ENCODE measurements at regions not wholly inside any gene's neighbourhood (a gene's known extent, or its start where the extent isn't known, plus 50 kb on each side); places are given as distances from the start of the nearest gene placed in this dataset.

GRCh38 chr16:72424757-72425156 lies 252.8 kb upstream of the PMFBP1 start:
- no peak for DNase-seq (ENCODE audit: low read depth in 1 of 2, low spot score in 1 of 2)
- TF ChIP-seq POLR2AphosphoS5 (IDR thresholded peaks at IDR 0.05; ENCODE audit: low read depth) (no peak), REST (IDR thresholded peaks at IDR 0.05; ENCODE audit: insufficient replicate concordance, low read depth) (no peak), SPI1 (IDR thresholded peaks at IDR 0.05; ENCODE audit: borderline replicate concordance, low read depth) (no peak), GABPA (IDR thresholded peaks at IDR 0.05; ENCODE audit: low read depth) (no peak), CTCF (IDR thresholded peaks at IDR 0.05; ENCODE audit: insufficient read depth, low read length) (no peak)
- no peaks in the 10 kb centered on the region for H3K27me3 ChIP-seq (ENCODE audit: insufficient read depth, poor library complexity, severe bottlenecking)
- H3K4me3 ChIP-seq (replicated peaks; ENCODE audit: insufficient read depth, low read length) = no peak overlapping the region
- no peak overlapping the region for H3K27ac ChIP-seq (replicated peaks)

GRCh38 chr16:72422308-72422897 lies 250.4 kb upstream of the PMFBP1 start:
- no peaks in the 10 kb centered on the region for H3K27me3 ChIP-seq (ENCODE audit: insufficient read depth, poor library complexity, severe bottlenecking)
- H3K27ac ChIP-seq (replicated peaks) = no peak overlapping the region
- H3K4me3 ChIP-seq (replicated peaks; ENCODE audit: insufficient read depth, low read length) = no peak overlapping the region
- DNase-seq (ENCODE audit: low read depth in 1 of 2, low spot score in 1 of 2) = no peak
- TF ChIP-seq POLR2AphosphoS5 (IDR thresholded peaks at IDR 0.05; ENCODE audit: low read depth) (no peak), SPI1 (IDR thresholded peaks at IDR 0.05; ENCODE audit: borderline replicate concordance, low read depth) (no peak), GABPA (IDR thresholded peaks at IDR 0.05; ENCODE audit: low read depth) (no peak)

GRCh38 chr16:72419638-72420037 lies 247.7 kb upstream of the PMFBP1 start:
- no peak for TF ChIP-seq SPI1 (IDR thresholded peaks at IDR 0.05; ENCODE audit: borderline replicate concordance, low read depth)
- no peak for TF ChIP-seq CTCF (IDR thresholded peaks at IDR 0.05; ENCODE audit: insufficient read depth, low read length)
- no peak for TF ChIP-seq REST (IDR thresholded peaks at IDR 0.05; ENCODE audit: insufficient replicate concordance, low read depth)
- TF ChIP-seq POLR2AphosphoS5 (IDR thresholded peaks at IDR 0.05; ENCODE audit: low read depth) = no peak
- no peak for TF ChIP-seq GABPA (IDR thresholded peaks at IDR 0.05; ENCODE audit: low read depth)
- Histone ChIP-seq H3K27me3 (ENCODE audit: insufficient read depth, poor library complexity, severe bottlenecking) (no peaks in the 10 kb centered on the region), H3K4me3 (replicated peaks; ENCODE audit: insufficient read depth, low read length) (no peak overlapping the region), H3K27ac (replicated peaks) (no peak overlapping the region)
- DNase-seq (ENCODE audit: low read depth in 1 of 2, low spot score in 1 of 2) = no peak

GRCh38 chr16:72415379-72415778 lies 243.4 kb upstream of the PMFBP1 start:
- no peak for DNase-seq (ENCODE audit: low read depth in 1 of 2, low spot score in 1 of 2)
- no peak overlapping the region for H3K27ac ChIP-seq (replicated peaks)
- no peaks in the 10 kb centered on the region for H3K27me3 ChIP-seq (ENCODE audit: insufficient read depth, poor library complexity, severe bottlenecking)
- H3K4me3 ChIP-seq (replicated peaks; ENCODE audit: insufficient read depth, low read length) = no peak overlapping the region
- no peak for TF ChIP-seq REST (IDR thresholded peaks at IDR 0.05; ENCODE audit: insufficient replicate concordance, low read depth)
- TF ChIP-seq SPI1 (IDR thresholded peaks at IDR 0.05; ENCODE audit: borderline replicate concordance, low read depth) = no peak
- no peak for TF ChIP-seq CTCF (IDR thresholded peaks at IDR 0.05; ENCODE audit: insufficient read depth, low read length)
- TF ChIP-seq POLR2AphosphoS5 (IDR thresholded peaks at IDR 0.05; ENCODE audit: low read depth) = no peak
- TF ChIP-seq GABPA (IDR thresholded peaks at IDR 0.05; ENCODE audit: low read depth) = no peak

All from HL-60 (cell line).